ENCODE measurements at regions not wholly inside any gene's neighbourhood (a gene's known extent, or its start where the extent isn't known, plus 50 kb on each side); places are given as distances from the start of the nearest gene placed in this dataset.
"Not testable (repeated sequence)": the region's sequence is repeated elsewhere in the genome, so short reads cannot be mapped to it uniquely, and the experiment has no call there.

DNA sequence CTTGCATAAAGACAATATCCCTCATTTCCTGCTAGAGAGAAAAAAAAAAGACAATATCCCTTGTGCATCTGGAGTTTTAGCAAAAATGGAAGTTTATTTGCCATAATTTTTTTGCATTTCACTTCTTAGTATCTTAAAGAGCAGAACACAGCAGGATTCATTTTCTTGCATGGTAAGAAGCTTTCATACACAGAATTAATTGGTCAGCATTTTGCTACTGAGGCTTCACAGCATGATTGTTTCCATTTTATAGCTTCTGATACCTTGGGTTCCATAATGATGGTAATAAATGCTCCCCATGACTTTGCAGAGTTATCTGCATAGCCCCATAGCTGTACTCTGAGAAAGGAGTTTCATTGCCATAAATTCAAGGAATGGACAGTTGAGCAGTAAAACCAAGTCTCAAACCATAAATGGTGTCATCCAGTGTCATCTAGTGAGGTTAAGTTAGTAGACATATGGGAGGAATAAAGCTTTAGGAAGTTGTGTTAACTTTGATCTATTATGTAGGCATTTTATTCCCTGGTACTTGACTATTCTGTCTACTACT lies 88.8 kb upstream of the PLD5 start:
- no peak for DNase-seq

GRCh38 chr1:242610209-242610608 lies 85.7 kb upstream of the PLD5 start:
- no peak for DNase-seq

DNA sequence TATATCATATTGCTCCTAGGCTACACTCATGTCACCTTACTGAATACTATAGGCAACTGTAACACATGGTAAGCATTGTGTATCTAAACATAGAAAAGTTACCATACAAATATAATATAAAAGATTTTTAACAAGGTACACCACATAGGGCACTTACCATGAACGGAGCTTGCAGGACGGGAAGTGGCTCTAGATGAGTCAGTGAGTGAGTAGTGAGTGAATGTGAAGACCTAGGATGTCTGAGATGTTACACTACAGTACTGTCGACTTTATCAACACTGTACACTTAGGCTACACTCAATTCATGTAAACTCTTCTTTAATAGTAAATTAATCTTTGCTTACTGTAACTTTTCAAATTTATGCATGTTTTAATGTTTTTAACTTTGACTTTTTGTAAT lies 81.0 kb upstream of the PLD5 start:
- no peak for DNase-seq

DNA sequence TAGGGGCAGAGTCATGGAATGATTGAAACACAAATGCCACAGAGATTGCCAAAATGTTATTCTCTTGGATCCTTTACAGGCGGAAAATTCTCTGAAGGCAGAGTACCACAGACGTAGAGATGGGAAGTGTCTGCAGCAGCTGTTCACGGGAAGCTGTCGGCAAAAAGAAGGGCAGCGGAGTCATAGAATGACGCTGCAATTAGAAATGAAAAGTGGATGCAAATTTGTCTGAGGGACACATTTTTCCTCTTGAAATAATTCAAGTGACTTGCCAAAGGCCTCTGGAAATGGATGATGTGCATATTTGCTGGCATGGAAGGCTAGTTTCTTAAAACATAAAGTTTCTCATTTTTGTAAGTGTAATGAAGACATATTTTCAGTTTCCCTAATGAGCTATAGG lies 77.5 kb upstream of the PLD5 start:
- DNase-seq, result peak in 1 of 2 experiments; percentile 9

GRCh38 chr1:242593756-242594155 lies 69.3 kb upstream of the PLD5 start:
- not testable (repeated sequence) for DNase-seq

DNA sequence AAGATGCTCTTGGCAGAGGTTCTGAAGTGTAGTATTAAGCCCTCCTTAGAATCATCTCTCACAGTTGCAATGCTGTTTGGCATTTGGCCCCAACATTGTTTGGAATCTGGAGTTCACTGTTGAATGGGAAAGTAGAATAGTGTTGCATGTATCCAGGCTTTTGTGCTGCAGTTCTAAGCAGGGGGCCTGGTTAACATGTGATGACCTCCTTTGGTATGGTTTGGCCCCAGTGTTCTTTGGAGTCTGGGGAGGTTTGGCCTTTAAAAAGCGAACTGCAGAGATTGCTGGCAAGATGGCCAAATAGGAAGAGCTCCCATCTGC lies 61.8 kb upstream of the PLD5 start:
- no peak for DNase-seq

DNA sequence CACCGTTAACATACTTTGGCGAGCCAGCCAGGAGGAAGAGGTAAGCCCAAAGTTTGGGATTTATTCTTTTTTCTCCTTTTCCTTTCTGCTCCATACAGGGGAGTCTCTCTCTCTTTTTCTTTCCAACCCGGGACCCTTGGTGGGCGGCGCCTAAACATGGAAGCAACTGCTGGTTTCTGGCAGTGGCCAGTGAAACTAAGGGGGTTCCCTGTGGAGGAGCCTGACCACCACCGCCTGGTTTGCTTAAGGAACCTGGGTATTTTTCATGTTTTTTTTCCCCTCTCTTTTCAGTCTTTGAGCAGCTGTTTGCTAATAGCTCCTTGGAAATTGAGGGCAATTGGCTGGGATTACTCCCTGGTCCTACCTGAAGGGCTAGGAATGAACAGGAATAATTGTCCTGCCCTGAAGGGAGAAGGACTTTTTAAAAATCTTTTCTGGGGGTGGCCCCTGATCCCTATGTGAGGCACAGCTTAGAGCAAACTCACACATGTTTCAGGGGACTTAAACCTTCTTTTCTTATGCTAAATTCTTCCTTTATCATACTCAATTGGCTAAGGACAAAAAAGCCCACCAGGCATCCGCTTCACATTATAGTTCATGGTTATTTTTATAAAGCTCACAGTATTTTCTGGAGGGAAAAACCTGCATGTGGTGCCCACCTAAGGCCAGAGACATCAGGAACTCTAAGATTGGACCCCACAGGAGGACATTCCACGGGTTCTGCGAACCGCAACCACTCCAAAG lies 61.3 kb upstream of the PLD5 start:
- DNase-seq, result no peak

- no peak for DNase-seq
Measured at GRCh38 chr1:242582669-242583068, 58.2 kb upstream of the PLD5 start.

- DNase-seq, result no peak
Measured at GRCh38 chr1:242579528-242580235, 55.2 kb upstream of the PLD5 start.

Measured in NCI-H526 (cell line).